HCT116 (cell line): ENCODE measurements at regions not wholly inside any gene's neighbourhood (a gene's known extent, or its start where the extent isn't known, plus 50 kb on each side); places are given as distances from the start of the nearest gene placed in this dataset.
"Not testable (repeated sequence)": the region's sequence is repeated elsewhere in the genome, so short reads cannot be mapped to it uniquely, and the experiment has no call there.

Experiments
- ATAC-seq: fragments of 200-7000 bp; cut with Tn5 transposase; 2 replicates; pipeline ENCODE4 v1.9.1; 2020; ENCODE audit warnings: mild to moderate bottlenecking, moderate library complexity
- BruUV-seq: library from RNA; stranded (reverse); fragments of 400-500 nt; replicated peaks from 2 replicates; lab custom pipeline; 2021; lab: Mats Ljungman, UMichigan
- CTCF ChIA-PET: fragments of 300-600 bp; sonication (Branson Sonifier 250); formaldehyde crosslinking; loops from one replicate; lab custom pipeline; 2021; ENCODE audit warnings: antibody characterized with exemption; lab: Charles Lee
- POLR2A ChIA-PET: fragments of 300-600, 350-600 bp; sonication (Branson Sonifier 250); formaldehyde crosslinking; loops from one replicate; lab custom pipeline; 2021; ENCODE audit warnings: antibody characterized with exemption; lab: Charles Lee
- RAD21 ChIA-PET, 2 experiments: fragments of 300-600 bp; sonication (Branson Sonifier 250); formaldehyde crosslinking; loops; one replicate each; lab custom pipeline; 2023; ENCODE audit warnings: low total read pairs in 2 of 2; ENCODE audit not compliant: uncharacterized antibody in 2 of 2, unreplicated experiment in 2 of 2, low non-redundant PET in 1 of 2; lab: Charles Lee
- DNase-seq: peaks from one replicate; pipeline ENCODE4 v3.0.0-alpha.2; 2010; ENCODE audit warnings: low read depth, low spot score
- H2AFZ ChIP-seq: fragments of 200-600 bp; shearing (Covaris generic), sonication (generic); 2 replicates; pipeline ENCODE4 v1.6.1; 2017; ENCODE audit warnings: low read depth, mixed run types, mixed read lengths, antibody characterized with exemption, low read length; ENCODE audit not compliant: poor library complexity, severe bottlenecking
- H3K27ac ChIP-seq: 2 replicates; pipeline ENCODE4 v1.5.1; 2012; ENCODE audit warnings: low read depth, low read length
- H3K27me3 ChIP-seq: fragments of 200-600 bp; sonication (generic); 2 replicates; pipeline ENCODE4 v1.6.1; 2016; ENCODE audit warnings: mixed run types, low read length, mixed read lengths; ENCODE audit not compliant: insufficient read depth
- H3K36me3 ChIP-seq, 2 experiments: fragments of 200-500 bp in 1 of 2; fragments of 200-600 bp in 1 of 2; sonication (Bioruptor generic) in 1 of 2; sonication (generic) in 1 of 2; 2 replicates each; pipeline versions ENCODE4 v1.5.1 to v1.6.1; 2014 to 2016; ENCODE audit warnings: low read length in 2 of 2, inconsistent platforms in 1 of 2, mixed read lengths in 1 of 2, mixed run types in 1 of 2; ENCODE audit not compliant: insufficient read depth in 2 of 2, control insufficient read depth in 1 of 2
- H3K4me1 ChIP-seq, 2 experiments: fragments of 200-600 bp in 1 of 2; sonication (generic) in 1 of 2; 2 replicates each; pipeline versions ENCODE4 v1.5.1 to v1.6.1; 2012 to 2017; ENCODE audit warnings: low read length in 2 of 2, inconsistent platforms in 1 of 2, mild to moderate bottlenecking in 1 of 2, mixed read lengths in 1 of 2, mixed run types in 1 of 2, moderate library complexity in 1 of 2; ENCODE audit not compliant: insufficient read depth in 2 of 2, control insufficient read depth in 1 of 2
- H3K4me2 ChIP-seq: fragments of 200-600 bp; sonication (generic); 2 replicates; pipeline ENCODE4 v1.6.1; 2017; ENCODE audit warnings: mixed run types, low read length, mixed read lengths
- H3K4me3 ChIP-seq, 2 experiments: fragments of 200-600 bp in 1 of 2; sonication (generic) in 1 of 2; replicated peaks in 1 of 2; 2 replicates each; pipeline ENCODE4 v1.5.1; 2011 to 2016; ENCODE audit warnings: low read length in 2 of 2, control low read depth in 1 of 2, low read depth in 1 of 2, mild to moderate bottlenecking in 1 of 2, mixed read lengths in 1 of 2, mixed run types in 1 of 2
- H3K79me2 ChIP-seq: fragments of 200-600 bp; sonication (generic); 2 replicates; pipeline ENCODE4 v1.6.1; 2017; ENCODE audit warnings: mild to moderate bottlenecking, mixed run types, low read length, moderate library complexity, mixed read lengths; ENCODE audit not compliant: insufficient read depth
- H3K9ac ChIP-seq: fragments of 200-600 bp; sonication (generic); 2 replicates; pipeline ENCODE4 v1.6.1; 2016; ENCODE audit warnings: low read length, mixed read lengths
- H3K9me2 ChIP-seq: fragments of 200-600 bp; sonication (generic), shearing (Covaris generic); 2 replicates; pipeline ENCODE4 v1.6.1; 2017; ENCODE audit warnings: mixed run types, mild to moderate bottlenecking, moderate library complexity; ENCODE audit not compliant: insufficient read depth
- H3K9me3 ChIP-seq, 2 experiments: fragments of 200-500 bp in 1 of 2; fragments of 200-600 bp in 1 of 2; sonication (Bioruptor generic) in 1 of 2; sonication (generic) in 1 of 2; 2 replicates each; pipeline ENCODE4 v1.6.1; 2014 to 2017; ENCODE audit warnings: low read length in 2 of 2, mixed read lengths in 2 of 2, inconsistent platforms in 1 of 2, low read depth in 1 of 2, mild to moderate bottlenecking in 1 of 2, mixed run types in 1 of 2, moderate library complexity in 1 of 2; ENCODE audit not compliant: control insufficient read depth in 1 of 2, insufficient read depth in 1 of 2
- H4K20me1 ChIP-seq: fragments of 200-600 bp; sonication (generic), shearing (Covaris generic); 2 replicates; pipeline ENCODE4 v1.6.1; 2017; ENCODE audit warnings: mixed run types, mild to moderate bottlenecking, moderate library complexity; ENCODE audit not compliant: insufficient read depth
- EGR1 ChIP-seq: IDR thresholded peaks from 2 replicates; pipeline ENCODE4 v1.6.1; 2012; ENCODE audit warnings: low read depth
- POLR2A ChIP-seq: IDR thresholded peaks from 2 replicates; pipeline ENCODE4 v1.7.0; 2011; ENCODE audit warnings: borderline replicate concordance; ENCODE audit not compliant: insufficient read depth, insufficient read length; ENCODE audit errors: extremely low read depth
- POLR2AphosphoS5 ChIP-seq: IDR thresholded peaks from 2 replicates; pipeline ENCODE4 v1.6.1; 2011; ENCODE audit warnings: mild to moderate bottlenecking, low read depth, low read length, moderate library complexity
- SP1 ChIP-seq: IDR thresholded peaks from 2 replicates; pipeline ENCODE4 v1.6.1; 2012; ENCODE audit warnings: low read depth
- SRF ChIP-seq: IDR thresholded peaks from 2 replicates; pipeline ENCODE4 v1.6.1; 2012; ENCODE audit warnings: low read depth
- YY1 ChIP-seq: IDR thresholded peaks from 2 replicates; pipeline ENCODE4 v1.6.1; 2011; ENCODE audit warnings: low read length, low read depth, moderate library complexity, mild to moderate bottlenecking; ENCODE audit not compliant: insufficient replicate concordance; ENCODE audit errors: extremely low read depth
- intact Hi-C: fragments of 100-400 bp; cut with micrococcal nuclease; formaldehyde crosslinking; loops from 2 replicates; pipeline ENCODE4 v1.10.0; 2022

DNA sequence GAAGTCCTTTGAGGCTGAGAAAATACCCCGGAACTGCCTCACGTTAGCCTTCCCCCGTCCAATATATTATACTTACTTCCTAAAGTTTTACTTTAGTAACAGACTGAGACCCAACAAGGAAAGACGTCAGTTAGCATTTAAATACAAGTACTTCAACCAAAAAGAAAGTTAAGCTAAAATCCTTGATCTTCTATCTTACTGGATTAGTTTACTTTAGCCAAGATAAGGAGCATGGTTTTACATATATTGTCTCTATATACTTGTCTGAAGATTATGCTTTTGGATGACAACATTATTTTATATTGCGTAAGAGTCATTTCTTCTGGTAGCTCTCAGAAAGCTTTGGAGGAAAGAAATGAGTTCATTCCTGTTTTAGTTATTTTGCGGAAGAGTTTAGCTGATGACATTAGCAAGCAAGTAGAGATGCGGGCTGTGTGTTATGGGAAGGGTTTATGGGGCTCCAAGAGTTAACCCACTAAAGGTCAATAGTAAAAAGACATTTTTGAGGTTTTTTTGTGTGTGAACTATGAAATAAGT lies 532.9 kb downstream of the ZNF516 start:
- no peak for ATAC-seq
- no peak for TF ChIP-seq SP1
- TF ChIP-seq POLR2AphosphoS5 = no peak
- TF ChIP-seq YY1 = no peak
- TF ChIP-seq SRF = no peak
- no peak for TF ChIP-seq POLR2A
- TF ChIP-seq EGR1 = no peak
- RAD21 ChIA-PET = no interaction called here
- DNase-seq = no peak
- POLR2A ChIA-PET = no interaction called here
- Histone ChIP-seq H3K79me2 (no peaks in the 10 kb centered on the region), H3K9me2 (no peaks in the 10 kb centered on the region), H4K20me1 (no peaks in the 10 kb centered on the region), H3K4me2 (no peak overlapping the region), H3K27ac (no peak overlapping the region), H2AFZ (no peak overlapping the region), H3K9ac (no peak overlapping the region), H3K4me1 (no peaks in the 10 kb centered on the region), H3K36me3 (no peaks in the 10 kb centered on the region), H3K9me3 (no peaks in the 10 kb centered on the region), H3K4me3 (no peak overlapping the region), H3K27me3 (no peaks in the 10 kb centered on the region)
- BruUV-seq = no TSS peak
- intact Hi-C loops = loop anchor here (2.0 kb wide), 1 partner anchor 21 kb away; no protein-coding TSS in a partner anchor
- CTCF ChIA-PET = no interaction called here

DNA sequence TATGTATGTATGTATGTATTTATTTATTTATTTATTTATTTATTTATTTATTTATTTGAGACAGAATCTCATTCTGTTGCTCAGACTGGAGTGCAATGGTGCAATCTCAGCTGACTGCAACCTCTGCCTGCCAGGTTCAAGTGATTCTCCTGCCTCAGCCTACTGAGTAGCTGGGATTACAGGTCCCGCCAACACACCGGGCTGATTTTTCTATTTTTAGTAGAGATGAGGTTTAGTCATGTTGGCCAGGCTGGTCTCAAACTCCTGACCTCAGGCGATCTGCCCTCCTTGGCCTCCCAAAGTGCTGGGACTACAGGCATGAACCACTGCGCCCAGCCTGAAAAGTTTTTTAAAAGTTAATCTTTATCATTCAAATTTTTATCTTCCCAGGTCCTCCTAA lies 532.9 kb upstream of the SMIM21 start:
- BruUV-seq, H3K27ac ChIP-seq, H3K36me3 ChIP-seq, H3K4me2 ChIP-seq, H3K79me2 ChIP-seq, DNase-seq, H4K20me1 ChIP-seq, H3K4me3 ChIP-seq, intact Hi-C loops, POLR2A ChIA-PET, RAD21 ChIA-PET, CTCF ChIA-PET, H3K9me2 ChIP-seq, H3K9me3 ChIP-seq, H3K27me3 ChIP-seq, ATAC-seq, H3K9ac ChIP-seq, H2AFZ ChIP-seq, H3K4me1 ChIP-seq: not testable (repeated sequence)
